Endothelial cell of umbilical vein (primary cell): ENCODE measurements at regions not wholly inside any gene's neighbourhood (a gene's known extent, or its start where the extent isn't known, plus 50 kb on each side); places are given as distances from the start of the nearest gene placed in this dataset.

Experiments used
- BruUV-seq: library from RNA; stranded (reverse); fragments of 400-500 nt; replicated peaks from 2 replicates; lab custom pipeline; 2021; lab: Mats Ljungman, UMichigan
- CTCF ChIA-PET: fragments of 300-600, 350-600 bp; sonication (Branson Sonifier 250); formaldehyde crosslinking; loops from one replicate; lab custom pipeline; 2021; ENCODE audit warnings: antibody characterized with exemption, inconsistent platforms; lab: Charles Lee
- POLR2A ChIA-PET: fragments of 300-600, 350-600 bp; sonication (Branson Sonifier 250); formaldehyde crosslinking; loops from one replicate; lab custom pipeline; 2021; ENCODE audit warnings: antibody characterized with exemption, inconsistent platforms; lab: Charles Lee
- DNase-seq: peaks from one replicate; pipeline ENCODE4 v3.0.0-alpha.2; 2011; ENCODE audit warnings: low read depth, low spot score
- FAIRE-seq: peaks from 2 replicates; lab custom pipeline; 2011; peaks lifted over from hg19 to GRCh38; lab: Jason Lieb, UNC
- H2AFZ ChIP-seq: 2 replicates; pipeline ENCODE4 v1.6.0; 2012; ENCODE audit warnings: low read depth, low read length, control low read depth, inconsistent platforms
- H3K27ac ChIP-seq: 2 replicates; pipeline ENCODE4 v1.5.1; 2011; ENCODE audit warnings: low read depth, mild to moderate bottlenecking, control low read depth, low read length, moderate library complexity; ENCODE audit not compliant: insufficient read depth
- H3K27me3 ChIP-seq, 2 experiments: 2 replicates each; pipeline versions ENCODE4 v1.6.0 to v1.6.1; 2011; ENCODE audit warnings: low read length in 2 of 2, mixed read lengths in 1 of 2; ENCODE audit not compliant: control insufficient read depth in 2 of 2, insufficient read depth in 2 of 2
- H3K36me3 ChIP-seq, 2 experiments: 2 replicates in 1 of 2; 3 replicates in 1 of 2; pipeline ENCODE4 v1.5.1; 2011; ENCODE audit warnings: low read length in 2 of 2, mild to moderate bottlenecking in 1 of 2, moderate library complexity in 1 of 2; ENCODE audit not compliant: control insufficient read depth in 2 of 2, insufficient read depth in 2 of 2; ENCODE audit errors: extremely low read depth in 1 of 2
- H3K4me1 ChIP-seq: 3 replicates; pipeline ENCODE4 v1.5.1; 2011; ENCODE audit warnings: mild to moderate bottlenecking, low read length; ENCODE audit not compliant: control insufficient read depth, insufficient read depth; ENCODE audit errors: extremely low read depth
- H3K4me2 ChIP-seq: 2 replicates; pipeline ENCODE4 v1.6.1; 2011; ENCODE audit warnings: low read length, control low read depth, mixed read lengths; ENCODE audit not compliant: insufficient read depth
- H3K4me3 ChIP-seq, 3 experiments: fragments of 200-600 bp in 1 of 3; sonication (generic), shearing (Covaris generic) in 1 of 3; replicated peaks in 1 of 3; 2 replicates each; pipeline ENCODE4 v1.5.1; 2011 to 2016; ENCODE audit warnings: control low read depth in 3 of 3, low read length in 3 of 3, mild to moderate bottlenecking in 2 of 3, inconsistent platforms in 1 of 3, low read depth in 1 of 3, moderate library complexity in 1 of 3; ENCODE audit not compliant: insufficient read depth in 1 of 3
- H3K79me2 ChIP-seq: 2 replicates; pipeline ENCODE4 v1.6.0; 2012; ENCODE audit warnings: low read length, inconsistent platforms; ENCODE audit not compliant: control insufficient read depth, insufficient read depth
- H3K9ac ChIP-seq: replicated peaks from 2 replicates; pipeline ENCODE3; 2011; ENCODE audit warnings: low read length, control low read depth; ENCODE audit not compliant: insufficient read depth; ENCODE audit errors: extremely low read depth
- H3K9me1 ChIP-seq: replicated peaks from 3 replicates; pipeline ENCODE4 v1.6.0; 2011; ENCODE audit warnings: mild to moderate bottlenecking, low read length; ENCODE audit not compliant: control insufficient read depth, insufficient read depth; ENCODE audit errors: extremely low read depth
- H3K9me3 ChIP-seq: replicated peaks from 2 replicates; pipeline ENCODE4 v1.5.1; 2012; ENCODE audit warnings: low read length, inconsistent platforms; ENCODE audit not compliant: control insufficient read depth, insufficient read depth
- H4K20me1 ChIP-seq: replicated peaks from 2 replicates; pipeline ENCODE3; 2011; ENCODE audit warnings: mild to moderate bottlenecking, low read length; ENCODE audit not compliant: control insufficient read depth, insufficient read depth; ENCODE audit errors: extremely low read depth
- EZH2 ChIP-seq: IDR thresholded peaks from 2 replicates; pipeline ENCODE4 v1.6.1; 2012; ENCODE audit warnings: borderline replicate concordance, low read depth, mild to moderate bottlenecking, moderate library complexity, low read length, inconsistent platforms; ENCODE audit not compliant: severe bottlenecking
- FOS ChIP-seq: IDR thresholded peaks from 2 replicates; pipeline ENCODE4 v1.6.1; 2011; ENCODE audit warnings: mild to moderate bottlenecking, low read length, moderate library complexity, borderline replicate concordance; ENCODE audit not compliant: insufficient read depth
- GATA2 ChIP-seq: IDR thresholded peaks from 2 replicates; pipeline ENCODE4 v1.7.0; 2011; ENCODE audit warnings: low read depth, mild to moderate bottlenecking, moderate library complexity, mixed read lengths, low read length; ENCODE audit not compliant: insufficient read length, insufficient read depth
- JUN ChIP-seq: IDR thresholded peaks from 2 replicates; pipeline ENCODE4 v1.6.1; 2011; ENCODE audit warnings: borderline replicate concordance, low read depth; ENCODE audit not compliant: insufficient read length, insufficient read depth
- MYC ChIP-seq: IDR thresholded peaks from one replicate; pipeline ENCODE4 v1.6.1; 2011; ENCODE audit warnings: mild to moderate bottlenecking, low read depth, low read length
- POLR2A ChIP-seq: IDR thresholded peaks from 2 replicates; pipeline ENCODE4 v1.6.1; 2012; ENCODE audit warnings: low read depth, mild to moderate bottlenecking, control low read depth, low read length
- POLR2AphosphoS5 ChIP-seq: IDR thresholded peaks from 2 replicates; pipeline ENCODE4 v1.6.1; 2012; ENCODE audit warnings: low read depth, mild to moderate bottlenecking, control low read depth, low read length, moderate library complexity; ENCODE audit not compliant: insufficient read depth
- dilution Hi-C: fragments of 300-500 bp; cut with MboI; formaldehyde crosslinking; loops from one replicate; pipeline ENCODE4 v1.15.0; 2019; ENCODE audit warnings: low sequenced_read_pairs; ENCODE audit not compliant: extremely low pct_ligation_motif_present
- intact Hi-C: fragments of 100-400 bp; cut with micrococcal nuclease; formaldehyde crosslinking; loops from one replicate; pipeline ENCODE4 v1.10.0; 2022
- TF ChIP-seq, protein P1 (sequence below), 2 donors: IDR thresholded peaks; 1 replicate in 1 of 2; 2 replicates in 1 of 2; pipeline ENCODE4 v1.5.1; 2011; ENCODE audit warnings: low read length in 2 of 2, mild to moderate bottlenecking in 2 of 2, moderate library complexity in 2 of 2, control low read depth in 1 of 2, inconsistent platforms in 1 of 2, low read depth in 1 of 2; ENCODE audit not compliant: insufficient read depth in 1 of 2; ENCODE audit errors: extremely low read depth in 1 of 2
- TF ChIP-seq, protein P2 (sequence below): IDR thresholded peaks from 2 replicates; pipeline ENCODE4 v1.6.1; 2011; ENCODE audit not compliant: insufficient read depth, insufficient read length

DNA sequence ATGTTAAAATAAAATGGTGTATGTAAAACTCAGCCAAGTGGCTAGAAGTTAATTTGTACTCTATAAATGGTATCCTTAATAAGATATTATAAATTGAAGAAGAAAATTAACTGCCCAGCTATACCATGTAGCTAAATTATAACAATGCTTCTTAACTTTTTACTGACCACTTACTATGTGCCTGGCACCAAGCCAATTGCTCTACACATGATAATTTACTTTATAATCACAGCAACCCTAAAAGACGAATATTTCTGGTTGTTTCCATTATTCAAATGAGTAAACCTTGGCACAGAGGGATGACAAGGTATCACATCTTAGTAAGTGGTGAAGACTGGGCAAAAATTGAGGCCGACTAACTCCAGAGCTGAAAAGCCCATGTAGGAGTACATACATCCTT lies 1506.6 kb downstream of the PCDH7 start:
- Histone ChIP-seq H3K36me3 (no peaks in the 10 kb centered on the region), H3K9me3 (no peaks in the 10 kb centered on the region), H3K4me2 (no peak overlapping the region), H4K20me1 (no peaks in the 10 kb centered on the region), H3K9ac (no peak overlapping the region), H3K79me2 (no peaks in the 10 kb centered on the region), H2AFZ (no peak overlapping the region), H3K4me1 (no peaks in the 10 kb centered on the region), H3K27ac (no peak overlapping the region), H3K27me3 (no peaks in the 10 kb centered on the region), H3K9me1 (no peaks in the 10 kb centered on the region), H3K4me3 (no peak overlapping the region)
- intact Hi-C loops (no loop called here), dilution Hi-C loops (no loop called here)
- FAIRE-seq: no peak
- DNase-seq: no peak
- no peak for TF ChIP-seq FOS
- TF ChIP-seq EZH2: no peak
- no peak for TF ChIP-seq POLR2A
- TF ChIP-seq, protein P1, sequence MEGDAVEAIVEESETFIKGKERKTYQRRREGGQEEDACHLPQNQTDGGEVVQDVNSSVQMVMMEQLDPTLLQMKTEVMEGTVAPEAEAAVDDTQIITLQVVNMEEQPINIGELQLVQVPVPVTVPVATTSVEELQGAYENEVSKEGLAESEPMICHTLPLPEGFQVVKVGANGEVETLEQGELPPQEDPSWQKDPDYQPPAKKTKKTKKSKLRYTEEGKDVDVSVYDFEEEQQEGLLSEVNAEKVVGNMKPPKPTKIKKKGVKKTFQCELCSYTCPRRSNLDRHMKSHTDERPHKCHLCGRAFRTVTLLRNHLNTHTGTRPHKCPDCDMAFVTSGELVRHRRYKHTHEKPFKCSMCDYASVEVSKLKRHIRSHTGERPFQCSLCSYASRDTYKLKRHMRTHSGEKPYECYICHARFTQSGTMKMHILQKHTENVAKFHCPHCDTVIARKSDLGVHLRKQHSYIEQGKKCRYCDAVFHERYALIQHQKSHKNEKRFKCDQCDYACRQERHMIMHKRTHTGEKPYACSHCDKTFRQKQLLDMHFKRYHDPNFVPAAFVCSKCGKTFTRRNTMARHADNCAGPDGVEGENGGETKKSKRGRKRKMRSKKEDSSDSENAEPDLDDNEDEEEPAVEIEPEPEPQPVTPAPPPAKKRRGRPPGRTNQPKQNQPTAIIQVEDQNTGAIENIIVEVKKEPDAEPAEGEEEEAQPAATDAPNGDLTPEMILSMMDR (IDR thresholded peaks at IDR 0.05; ENCODE audit: extremely low read depth in 1 of 2, insufficient read depth in 1 of 2, low read depth in 1 of 2, low read length in 2 of 2): no peak
- no peak for TF ChIP-seq POLR2AphosphoS5
- TF ChIP-seq MYC: no peak
- no peak for TF ChIP-seq GATA2
- no peak for TF ChIP-seq JUN
- TF ChIP-seq, protein P2, sequence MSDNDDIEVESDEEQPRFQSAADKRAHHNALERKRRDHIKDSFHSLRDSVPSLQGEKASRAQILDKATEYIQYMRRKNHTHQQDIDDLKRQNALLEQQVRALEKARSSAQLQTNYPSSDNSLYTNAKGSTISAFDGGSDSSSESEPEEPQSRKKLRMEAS: no peak
- BruUV-seq: no TSS peak
- ChIA-PET CTCF (interaction anchor here (1.4 to 1.9 kb wide), 2 partner anchors 17 to 25 kb away, joined by 3 to 4 read pairs; no protein-coding TSS in a partner anchor), POLR2A (no interaction called here)
